HuH-7.5 (cell line): ENCODE measurements at regions not wholly inside any gene's neighbourhood (a gene's known extent, or its start where the extent isn't known, plus 50 kb on each side); places are given as distances from the start of the nearest gene placed in this dataset.

Experiments
- DNase-seq: peaks from one replicate; pipeline ENCODE4 v3.0.0; 2011; ENCODE audit warnings: low spot score

- DNase-seq = no peak
These were observed 100.5 kb upstream of the PCDH18 start for GRCh38 chr4:137632842-137633241.

GRCh38 chr4:137631605-137632004 lies 99.3 kb upstream of the PCDH18 start:
- no peak for DNase-seq

GRCh38 chr4:137630252-137630651 lies 98.0 kb upstream of the PCDH18 start:
- no peak for DNase-seq

- no peak for DNase-seq
These were observed 95.6 kb upstream of the PCDH18 start for GRCh38 chr4:137627739-137628460.

- DNase-seq = no peak
These were observed 94.8 kb upstream of the PCDH18 start for GRCh38 chr4:137626942-137627738.

GRCh38 chr4:137623013-137623412 lies 90.7 kb upstream of the PCDH18 start:
- DNase-seq = no peak

- DNase-seq = no peak
These were observed 88.8 kb upstream of the PCDH18 start for GRCh38 chr4:137621056-137621455.

- DNase-seq = no peak
These were observed 82.2 kb upstream of the PCDH18 start for GRCh38 chr4:137614491-137614890.

GRCh38 chr4:137611998-137612700 lies 79.9 kb upstream of the PCDH18 start:
- DNase-seq = no peak

- no peak for DNase-seq
These were observed 78.7 kb upstream of the PCDH18 start for GRCh38 chr4:137610960-137611359.

GRCh38 chr4:137609718-137610430 lies 77.6 kb upstream of the PCDH18 start:
- DNase-seq = no peak

- DNase-seq = no peak
These were observed 75.8 kb upstream of the PCDH18 start for GRCh38 chr4:137608085-137608484.

GRCh38 chr4:137602436-137602835 lies 70.1 kb upstream of the PCDH18 start:
- no peak for DNase-seq

- DNase-seq = no peak
These were observed 69.6 kb upstream of the PCDH18 start for GRCh38 chr4:137601934-137602333.

GRCh38 chr4:137599734-137600133 lies 67.4 kb upstream of the PCDH18 start:
- DNase-seq = no peak

GRCh38 chr4:137597752-137598430 lies 65.6 kb upstream of the PCDH18 start:
- no peak for DNase-seq

GRCh38 chr4:137587796-137588195 lies 55.5 kb upstream of the PCDH18 start:
- DNase-seq = no peak

GRCh38 chr4:137583671-137584070 lies 51.4 kb upstream of the PCDH18 start:
- no peak for DNase-seq
